H1 (cell line): ENCODE measurements at regions not wholly inside any gene's neighbourhood (a gene's known extent, or its start where the extent isn't known, plus 50 kb on each side); places are given as distances from the start of the nearest gene placed in this dataset.

Experiments used
- CHD7 ChIP-seq: fragments of 300-600 bp; sonication (generic); IDR thresholded peaks from 2 replicates; pipeline ENCODE4 v1.7.1; 2012; ENCODE audit warnings: low read length, moderate library complexity, mild to moderate bottlenecking, inconsistent platforms; ENCODE audit not compliant: insufficient replicate concordance
- SP2 ChIP-seq: IDR thresholded peaks from 2 replicates; pipeline ENCODE4 v1.6.1; 2012; ENCODE audit warnings: mild to moderate bottlenecking, low read length, inconsistent platforms
- SP4 ChIP-seq: IDR thresholded peaks from 2 replicates; pipeline ENCODE4 v1.6.1; 2012; ENCODE audit warnings: low read length, inconsistent platforms

GRCh38 chr2:41197781-41198180 is 745.9 kb upstream of the SLC8A1 start (continued):
- TF ChIP-seq CHD7 (no peak), SP2 (no peak), SP4 (no peak)
- TF ChIP-seq, all 59 proteins: peak for 0
